ENCODE measurements at regions not wholly inside any gene's neighbourhood (a gene's known extent, or its start where the extent isn't known, plus 50 kb on each side); places are given as distances from the start of the nearest gene placed in this dataset.

- Histone ChIP-seq H3K79me2 (ENCODE audit: control insufficient read depth, insufficient read depth, low read length) (no peaks in the 10 kb centered on the region), H3K36me3 (ENCODE audit: control insufficient read depth in 2 of 2, insufficient read depth in 2 of 2, low read length in 1 of 2) (no peaks in the 10 kb centered on the region), H3K4me3 (no peak overlapping the region), H4K20me1 (ENCODE audit: control insufficient read depth, insufficient read depth) (no peaks in the 10 kb centered on the region), H3K4me2 (ENCODE audit: control insufficient read depth, insufficient read depth) (no peak overlapping the region), H3K27me3 (replicated peaks in 1 of 2; ENCODE audit: control insufficient read depth in 2 of 2, insufficient read depth in 2 of 2, low read length in 1 of 2) (no peaks in the 10 kb centered on the region), H3K9ac (ENCODE audit: control insufficient read depth, insufficient read depth, low read length) (no peak overlapping the region), H3K9me3 (replicated peaks; ENCODE audit: control insufficient read depth, insufficient read depth, low read length) (no peaks in the 10 kb centered on the region), H2AFZ (ENCODE audit: control insufficient read depth, low read depth, low read length) (no peak overlapping the region), H3K27ac (ENCODE audit: control insufficient read depth, insufficient read depth) (no peak overlapping the region), H3K4me1 (ENCODE audit: control insufficient read depth, insufficient read depth, low read length) (no peaks in the 10 kb centered on the region)
- DNase-seq (ENCODE audit: low read depth, low spot score) (no peak), FAIRE-seq (no peak), ATAC-seq (no peak)
- ChIA-PET CTCF (interaction anchor here (0.7 kb wide), 1 partner anchor 38 kb away, joined by 3 read pairs; no protein-coding TSS in a partner anchor), RAD21 (ENCODE audit: unreplicated experiment) (interaction anchor here (1.3 kb wide), 1 partner anchor 236 kb away, joined by 3 read pairs; no protein-coding TSS in a partner anchor), POLR2A (interaction anchor here (0.6 kb wide), 1 partner anchor 166 kb away, joined by 3 read pairs; no protein-coding TSS in a partner anchor), SMC1A (ENCODE audit: uncharacterized antibody, unreplicated experiment) (interaction anchor here (0.9 to 1.2 kb wide), 6 partner anchors 8 to 107 kb away, joined by 3 to 4 read pairs (median 3); no protein-coding TSS in a partner anchor)
- intact Hi-C loops (cut with micrococcal nuclease; ENCODE audit: unreplicated experiment), result no loop called here
- 33% methylated on average over 7 of the region's 7 CpGs for WGBS (ENCODE audit: insufficient coverage, insufficient replicate concordance, low lambda C conversion rate, missing lambda C conversion rate)
- BruUV-seq (replicated peaks), result no TSS peak
- in situ Hi-C loops (cut with MboI), result no loop called here
- TF ChIP-seq MXI1 (IDR thresholded peaks at IDR 0.05; ENCODE audit: low read depth, low read length), result no peak
- TF ChIP-seq IRF4 (IDR thresholded peaks at IDR 0.05; ENCODE audit: low read depth, low read length), result no peak
- no peak for TF ChIP-seq KLF5 (IDR thresholded peaks at IDR 0.05; ENCODE audit: partially characterized antibody)
- TF ChIP-seq RUNX3 (IDR thresholded peaks at IDR 0.05; ENCODE audit: low read length), result no peak
- no peak for TF ChIP-seq RFX5 (IDR thresholded peaks at IDR 0.05; ENCODE audit: low read depth, low read length)
Measured at GRCh38 chr13:79915114-79915811, 425.7 kb downstream of the SPRY2 start.

DNA sequence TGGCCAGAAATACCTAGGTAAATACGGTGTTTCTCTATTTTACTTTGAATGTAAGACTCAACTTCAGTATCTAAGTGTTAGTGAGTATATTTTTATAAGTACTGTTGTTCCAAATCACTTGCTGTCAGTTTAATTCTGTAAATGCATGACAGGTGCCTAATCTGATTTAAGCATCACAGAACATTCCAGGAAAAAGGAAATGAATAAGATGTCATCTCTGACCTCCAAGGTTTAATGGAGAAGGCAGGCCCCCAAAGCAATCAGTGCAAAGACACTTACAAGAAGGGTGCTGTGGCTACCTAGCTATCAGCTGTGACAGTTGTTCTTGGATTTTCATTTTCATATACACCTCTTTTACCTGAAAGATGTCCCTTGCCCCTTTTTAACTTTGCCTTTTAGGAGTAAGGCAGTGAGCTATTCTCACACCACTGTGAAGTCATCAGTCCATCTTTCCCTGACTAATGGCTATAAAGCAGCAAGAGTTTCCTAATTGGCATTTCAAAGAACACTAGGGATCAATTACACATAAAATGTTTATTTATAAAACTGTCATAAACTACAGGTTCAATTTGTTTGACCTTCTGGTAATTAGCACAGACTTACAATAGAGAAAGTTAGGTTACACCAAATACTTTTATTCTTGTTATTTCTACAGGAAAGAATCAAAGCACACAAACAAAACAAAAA is 427.6 kb downstream of the SPRY2 start:
- Histone ChIP-seq H2AFZ (ENCODE audit: control insufficient read depth, low read depth, low read length) (no peak overlapping the region), H3K9ac (ENCODE audit: control insufficient read depth, insufficient read depth, low read length) (no peak overlapping the region), H3K4me3 (no peak overlapping the region), H3K9me3 (replicated peaks; ENCODE audit: control insufficient read depth, insufficient read depth, low read length) (no peaks in the 10 kb centered on the region), H3K4me2 (ENCODE audit: control insufficient read depth, insufficient read depth) (no peak overlapping the region), H3K27me3 (replicated peaks in 1 of 2; ENCODE audit: control insufficient read depth in 2 of 2, insufficient read depth in 2 of 2, low read length in 1 of 2) (no peaks in the 10 kb centered on the region), H3K36me3 (ENCODE audit: control insufficient read depth in 2 of 2, insufficient read depth in 2 of 2, low read length in 1 of 2) (no peaks in the 10 kb centered on the region), H4K20me1 (ENCODE audit: control insufficient read depth, insufficient read depth) (no peaks in the 10 kb centered on the region), H3K79me2 (ENCODE audit: control insufficient read depth, insufficient read depth, low read length) (no peaks in the 10 kb centered on the region), H3K27ac (ENCODE audit: control insufficient read depth, insufficient read depth) (no peak overlapping the region), H3K4me1 (ENCODE audit: control insufficient read depth, insufficient read depth, low read length) (no peaks in the 10 kb centered on the region)
- no peak for DNase-seq (ENCODE audit: low read depth, low spot score)
- FAIRE-seq, result no peak
- ATAC-seq, result no peak
- RAD21 ChIA-PET (ENCODE audit: unreplicated experiment), result interaction anchor here (1.3 kb wide), 1 partner anchor 135 kb away, joined by 4 read pairs; no protein-coding TSS in a partner anchor
- BruUV-seq (replicated peaks), result no TSS peak
- SMC1A ChIA-PET (ENCODE audit: uncharacterized antibody, unreplicated experiment), result interaction anchor here (0.7 to 1.9 kb wide), 5 partner anchors 9 to 234 kb away, joined by 3 to 5 read pairs (median 3); no protein-coding TSS in a partner anchor
- POLR2A ChIA-PET, result interaction anchor here (0.6 to 1.3 kb wide), 2 partner anchors 16 to 114 kb away, joined by 3 read pairs; no protein-coding TSS in a partner anchor
- in situ Hi-C loops (cut with MboI) (no loop called here), intact Hi-C loops (cut with micrococcal nuclease; ENCODE audit: unreplicated experiment) (no loop called here)
- TF ChIP-seq, protein P1, sequence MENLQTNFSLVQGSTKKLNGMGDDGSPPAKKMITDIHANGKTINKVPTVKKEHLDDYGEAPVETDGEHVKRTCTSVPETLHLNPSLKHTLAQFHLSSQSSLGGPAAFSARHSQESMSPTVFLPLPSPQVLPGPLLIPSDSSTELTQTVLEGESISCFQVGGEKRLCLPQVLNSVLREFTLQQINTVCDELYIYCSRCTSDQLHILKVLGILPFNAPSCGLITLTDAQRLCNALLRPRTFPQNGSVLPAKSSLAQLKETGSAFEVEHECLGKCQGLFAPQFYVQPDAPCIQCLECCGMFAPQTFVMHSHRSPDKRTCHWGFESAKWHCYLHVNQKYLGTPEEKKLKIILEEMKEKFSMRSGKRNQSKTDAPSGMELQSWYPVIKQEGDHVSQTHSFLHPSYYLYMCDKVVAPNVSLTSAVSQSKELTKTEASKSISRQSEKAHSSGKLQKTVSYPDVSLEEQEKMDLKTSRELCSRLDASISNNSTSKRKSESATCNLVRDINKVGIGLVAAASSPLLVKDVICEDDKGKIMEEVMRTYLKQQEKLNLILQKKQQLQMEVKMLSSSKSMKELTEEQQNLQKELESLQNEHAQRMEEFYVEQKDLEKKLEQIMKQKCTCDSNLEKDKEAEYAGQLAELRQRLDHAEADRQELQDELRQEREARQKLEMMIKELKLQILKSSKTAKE (IDR thresholded peaks at IDR 0.05; ENCODE audit: low read depth, poor library complexity, severe bottlenecking), result no peak
- TF ChIP-seq, protein P2, sequence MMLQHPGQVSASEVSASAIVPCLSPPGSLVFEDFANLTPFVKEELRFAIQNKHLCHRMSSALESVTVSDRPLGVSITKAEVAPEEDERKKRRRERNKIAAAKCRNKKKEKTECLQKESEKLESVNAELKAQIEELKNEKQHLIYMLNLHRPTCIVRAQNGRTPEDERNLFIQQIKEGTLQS (IDR thresholded peaks at IDR 0.05; ENCODE audit: borderline replicate concordance, extremely low read depth, low read depth, low read length), result no peak
- TF ChIP-seq MEF2B (IDR thresholded peaks at IDR 0.05; ENCODE audit: partially characterized antibody, poor library complexity, severe bottlenecking) (no peak), NR2C2 (IDR thresholded peaks at IDR 0.05; ENCODE audit: borderline replicate concordance, control insufficient read depth, insufficient read length, low read depth) (no peak), BACH1 (IDR thresholded peaks at IDR 0.05; ENCODE audit: borderline replicate concordance) (no peak), RAD51 (IDR thresholded peaks at IDR 0.05) (no peak), RELA (IDR thresholded peaks at IDR 0.05; ENCODE audit: borderline replicate concordance, partially characterized antibody) (no peak), HDGF (IDR thresholded peaks at IDR 0.05) (no peak)
- WGBS (ENCODE audit: insufficient coverage, insufficient replicate concordance, low lambda C conversion rate, missing lambda C conversion rate), result 0% methylated on average over 1 of the region's 1 CpG
- CTCF ChIA-PET, result interaction anchor here (0.9 to 1.4 kb wide), 2 partner anchors 60 to 632 kb away, joined by 3 to 5 read pairs; no protein-coding TSS in a partner anchor

All from GM12878 (cell line).